AG04449 (cell line): ENCODE measurements at regions not wholly inside any gene's neighbourhood (a gene's known extent, or its start where the extent isn't known, plus 50 kb on each side); places are given as distances from the start of the nearest gene placed in this dataset.

ENCODE experiments used
- CTCF ChIA-PET: fragments of 350-600 bp; formaldehyde crosslinking; extraction: SDS; loops from one replicate; lab custom pipeline; 2021; ENCODE audit warnings: antibody characterized with exemption; lab: Yijun Ruan, JAX
- POLR2A ChIA-PET: fragments of 400-600, 350-600 bp; formaldehyde crosslinking; extraction: SDS; loops from one replicate; lab custom pipeline; 2020; ENCODE audit warnings: antibody characterized with exemption, inconsistent platforms; lab: Yijun Ruan, JAX
- DNase-seq: peaks from one replicate; pipeline ENCODE4 v3.0.0-alpha.2; 2010; ENCODE audit warnings: low read depth, low spot score
- H3K4me3 ChIP-seq: 2 replicates; pipeline ENCODE4 v1.5.1; 2011; ENCODE audit warnings: low read depth, mild to moderate bottlenecking, control low read depth, low read length
- CTCF ChIP-seq: IDR thresholded peaks from one replicate; pipeline ENCODE4 v1.5.1; 2011; ENCODE audit warnings: mild to moderate bottlenecking, moderate library complexity, low read length, control low read depth, inconsistent platforms; ENCODE audit not compliant: insufficient read depth; ENCODE audit errors: missing control alignments

- TF ChIP-seq CTCF, result no peak
- no peak overlapping the region for H3K4me3 ChIP-seq
- CTCF ChIA-PET, result no interaction called here
- POLR2A ChIA-PET, result no interaction called here
- DNase-seq, result no peak
Observed at GRCh38 chr13:53351021-53351420, 322.4 kb downstream of the OLFM4 start.

GRCh38 chr13:53357582-53357981 is 329.0 kb downstream of the OLFM4 start:
- no peak overlapping the region for H3K4me3 ChIP-seq
- no peak for TF ChIP-seq CTCF
- DNase-seq, result no peak
- ChIA-PET POLR2A (no interaction called here), CTCF (no interaction called here)

DNA sequence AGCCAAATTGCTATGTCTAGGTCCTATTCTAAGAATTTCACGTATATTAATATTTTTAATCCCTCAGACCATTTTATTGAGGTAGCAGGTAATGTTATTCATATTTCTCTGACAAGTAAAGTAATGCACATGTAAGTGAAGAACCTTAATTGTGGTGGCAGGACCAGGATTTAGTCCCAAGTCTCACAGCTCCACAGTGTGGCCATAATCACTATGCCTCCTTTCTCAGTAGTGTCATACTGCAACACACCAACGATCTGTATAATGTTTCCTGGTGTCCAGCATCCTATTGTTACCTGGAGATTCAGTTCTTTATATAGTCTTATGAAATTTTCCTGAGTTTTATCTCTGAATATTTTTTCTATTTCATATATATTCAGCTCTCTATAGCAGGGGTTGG is 340.3 kb downstream of the OLFM4 start:
- ChIA-PET CTCF (no interaction called here), POLR2A (no interaction called here)
- no peak overlapping the region for H3K4me3 ChIP-seq
- no peak for TF ChIP-seq CTCF
- no peak for DNase-seq

DNA sequence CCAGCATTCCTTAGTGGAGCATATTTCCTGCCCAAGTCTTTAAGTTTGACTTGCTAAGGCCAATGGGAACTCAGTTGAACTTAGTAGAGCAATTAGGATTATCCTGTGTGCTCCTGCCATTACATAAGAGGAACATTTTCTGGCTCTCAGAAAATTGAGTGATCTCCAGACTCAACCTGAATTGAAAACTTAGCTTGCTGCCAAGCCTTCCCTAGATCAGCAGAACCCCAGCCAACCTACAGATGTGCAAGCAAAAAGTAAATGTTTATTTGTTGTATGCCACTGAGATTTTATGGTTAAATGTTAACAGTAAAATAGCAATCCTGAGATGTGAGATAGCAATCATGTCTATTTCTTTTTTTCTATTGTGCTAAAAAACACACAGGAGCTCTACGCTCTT is 350.9 kb downstream of the OLFM4 start:
- ChIA-PET CTCF (no interaction called here), POLR2A (no interaction called here)
- no peak overlapping the region for H3K4me3 ChIP-seq
- TF ChIP-seq CTCF, result no peak
- DNase-seq, result no peak

DNA sequence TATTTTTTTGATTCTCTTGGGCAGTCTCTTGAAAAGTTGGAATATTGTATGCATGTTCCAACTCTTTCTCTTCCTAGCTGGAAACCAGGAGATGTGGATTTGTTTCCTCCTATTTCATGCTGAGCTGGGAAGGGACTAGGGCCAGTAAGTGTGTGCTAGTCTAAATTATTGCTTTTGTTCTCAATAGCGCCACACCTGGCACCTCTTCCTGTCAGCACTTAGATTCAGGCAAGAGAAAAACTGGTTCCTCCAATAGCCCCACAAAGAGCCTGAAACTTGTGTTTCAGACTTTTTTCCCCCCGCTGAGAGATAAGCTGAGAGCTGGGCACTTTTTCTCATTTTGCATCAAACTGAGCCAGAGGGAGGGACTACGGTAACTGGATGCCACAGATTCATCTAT is 353.4 kb downstream of the OLFM4 start:
- ChIA-PET CTCF (no interaction called here), POLR2A (no interaction called here)
- H3K4me3 ChIP-seq, result no peak overlapping the region
- DNase-seq, result no peak
- TF ChIP-seq CTCF, result no peak

GRCh38 chr13:53398051-53398450 is 369.4 kb downstream of the OLFM4 start:
- ChIA-PET CTCF (no interaction called here), POLR2A (no interaction called here)
- TF ChIP-seq CTCF, result no peak
- H3K4me3 ChIP-seq, result no peak overlapping the region
- DNase-seq, result no peak

- POLR2A ChIA-PET, result no interaction called here
- no peak for DNase-seq
- CTCF ChIA-PET, result no interaction called here
- TF ChIP-seq CTCF, result no peak
- H3K4me3 ChIP-seq, result no peak overlapping the region
Observed at GRCh38 chr13:53405616-53406015, 377.0 kb downstream of the OLFM4 start.
